Omental fat pad (tissue), 3 donors: ENCODE measurements at regions not wholly inside any gene's neighbourhood (a gene's known extent, or its start where the extent isn't known, plus 50 kb on each side); places are given as distances from the start of the nearest gene placed in this dataset.

ENCODE experiments used
- ATAC-seq: fragments of 150-250 bp; one replicate; pipeline ENCODE4 v1.9.1; 2016; ENCODE audit warnings: mild to moderate bottlenecking, moderate library complexity; ENCODE audit not compliant: low FRiP score
- DNase-seq: peaks from one replicate; pipeline ENCODE4 v3.0.0-alpha.2; 2019; ENCODE audit warnings: low spot score
- CTCF ChIP-seq, 3 donors: fragments of 450-650 bp; IDR thresholded peaks; one replicate each; pipeline ENCODE4 v1.5.1; 2016 to 2017; ENCODE audit warnings: antibody characterized with exemption in 3 of 3, mild to moderate bottlenecking in 3 of 3, moderate library complexity in 2 of 3

- no peak for TF ChIP-seq CTCF (IDR thresholded peaks at IDR 0.05)
- no peak for DNase-seq
- no peak for ATAC-seq
Measured at GRCh38 chr17:33939959-33940358, 315.1 kb upstream of the CCL2 start.

GRCh38 chr17:33940769-33941370, 314.2 kb upstream of the CCL2 start:
- ATAC-seq (no peak), DNase-seq (no peak)
- TF ChIP-seq CTCF (IDR thresholded peaks at IDR 0.05), result no peak

GRCh38 chr17:33941744-33942143, 313.3 kb upstream of the CCL2 start:
- TF ChIP-seq CTCF (IDR thresholded peaks at IDR 0.05), result no peak
- ATAC-seq, result no peak
- DNase-seq, result no peak

- no peak for DNase-seq
- ATAC-seq, result no peak
- TF ChIP-seq CTCF (IDR thresholded peaks at IDR 0.05), result no peak
Measured at GRCh38 chr17:33942414-33942813, 312.7 kb upstream of the CCL2 start.

- no peak for ATAC-seq
- DNase-seq, result no peak
- no peak for TF ChIP-seq CTCF (IDR thresholded peaks at IDR 0.05)
Measured at GRCh38 chr17:33944412-33944811, 310.7 kb upstream of the CCL2 start.

GRCh38 chr17:33944826-33945225, 310.3 kb upstream of the CCL2 start:
- ATAC-seq (no peak), DNase-seq (no peak)
- TF ChIP-seq CTCF (IDR thresholded peaks at IDR 0.05), result no peak

- TF ChIP-seq CTCF (IDR thresholded peaks at IDR 0.05), result no peak
- ATAC-seq (no peak), DNase-seq (no peak)
Measured at GRCh38 chr17:33945646-33946546, 309.2 kb upstream of the CCL2 start.
